NCI-H460 (cell line): ENCODE measurements at regions not wholly inside any gene's neighbourhood (a gene's known extent, or its start where the extent isn't known, plus 50 kb on each side); places are given as distances from the start of the nearest gene placed in this dataset.
A peak's percentile ranks its signal among the peaks of the same experiment; 100 is the strongest.

Source experiments
- DNase-seq: peaks from one replicate; pipeline ENCODE4 v3.0.0-alpha.2; 2016; ENCODE audit warnings: low read depth; ENCODE audit errors: extremely low read depth

- no peak for DNase-seq
Observed at GRCh38 chr13:108360139-108360538, 90.6 kb downstream of the TNFSF13B start.

GRCh38 chr13:108361769-108362168, 92.3 kb downstream of the TNFSF13B start:
- DNase-seq, result no peak

GRCh38 chr13:108363666-108364065, 94.1 kb downstream of the TNFSF13B start:
- no peak for DNase-seq

DNA sequence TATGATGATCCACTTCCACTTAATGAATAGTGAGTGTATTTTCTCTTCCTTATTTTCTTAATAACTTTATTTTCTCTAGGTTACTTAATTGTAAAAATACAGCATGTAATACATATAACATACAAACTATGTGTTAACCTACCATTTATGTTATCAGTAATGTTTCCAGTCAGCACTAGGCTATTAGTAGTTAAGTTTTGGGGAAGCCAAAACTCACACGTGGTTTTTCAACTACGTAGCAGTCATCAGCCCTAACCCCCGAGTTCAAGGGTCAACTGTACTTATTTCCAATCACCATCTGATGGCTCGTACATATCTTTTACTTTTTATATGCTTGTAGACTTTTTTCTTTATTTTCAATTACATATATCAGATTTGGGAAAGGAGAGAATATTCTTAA, 95.7 kb downstream of the TNFSF13B start:
- DNase-seq, result no peak

GRCh38 chr13:108368250-108368905, 98.9 kb downstream of the TNFSF13B start:
- no peak for DNase-seq

DNA sequence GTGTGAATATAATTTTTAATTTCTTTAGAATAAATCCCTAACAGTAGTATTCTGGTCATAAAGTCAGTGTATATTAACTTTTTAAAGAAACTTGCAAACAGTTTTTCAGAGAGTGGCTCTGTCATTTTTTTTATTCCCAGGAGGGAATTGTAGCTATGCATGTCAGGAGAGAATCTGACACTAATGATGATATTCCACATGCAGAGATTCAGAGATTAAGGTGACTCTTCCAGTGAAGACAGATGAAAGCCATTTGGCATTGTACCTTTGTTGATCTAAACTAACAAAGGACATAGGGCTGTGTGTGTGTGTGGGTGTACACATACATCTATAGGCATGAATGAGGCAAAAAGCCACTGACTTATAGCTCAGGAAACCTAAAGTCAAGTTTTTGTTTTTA, 99.9 kb downstream of the TNFSF13B start:
- DNase-seq, result no peak

- DNase-seq, result no peak
Observed at GRCh38 chr13:108375034-108375433, 105.5 kb downstream of the TNFSF13B start.

DNA sequence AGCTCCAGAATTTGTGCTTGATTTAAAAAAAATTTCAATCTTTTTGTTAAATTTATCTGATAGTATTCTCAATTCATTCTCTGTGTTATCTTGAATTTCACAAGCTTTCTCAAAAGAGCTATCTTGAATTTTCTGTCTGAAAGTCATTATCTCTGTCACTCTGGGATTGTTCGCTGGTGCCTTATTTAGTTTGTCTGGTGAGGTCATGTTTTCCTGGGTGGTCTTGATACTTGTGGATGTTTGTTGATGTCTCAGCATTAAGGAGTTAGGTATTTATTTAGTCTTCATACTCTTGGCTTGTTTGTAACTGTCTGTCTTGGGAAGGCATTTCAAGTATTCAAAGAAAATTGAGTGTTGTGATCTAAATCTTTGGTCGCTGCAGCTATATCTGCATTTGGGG, 106.3 kb downstream of the TNFSF13B start:
- DNase-seq, result no peak

DNA sequence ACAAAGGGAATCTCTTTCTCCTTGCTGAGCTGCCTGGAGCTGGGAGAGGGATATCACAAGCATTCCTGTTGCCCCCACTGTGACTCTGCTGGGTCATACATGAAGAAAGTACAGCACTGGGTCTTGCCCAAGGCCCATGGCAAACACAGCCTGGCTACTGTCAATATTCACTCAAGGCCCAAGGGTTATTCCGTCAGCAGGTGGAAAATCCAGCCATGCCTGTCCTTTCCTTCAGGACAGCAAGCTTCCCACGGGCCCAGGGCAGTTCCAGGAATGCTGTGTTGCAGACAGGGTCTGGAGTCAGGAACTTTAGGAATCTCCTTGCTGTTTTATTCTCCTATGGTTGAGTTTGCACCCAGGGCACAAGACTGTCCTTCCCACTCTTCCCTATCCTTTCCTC, 106.8 kb downstream of the TNFSF13B start:
- no peak for DNase-seq

GRCh38 chr13:108377646-108378206, 108.2 kb downstream of the TNFSF13B start:
- DNase-seq, result no peak

DNA sequence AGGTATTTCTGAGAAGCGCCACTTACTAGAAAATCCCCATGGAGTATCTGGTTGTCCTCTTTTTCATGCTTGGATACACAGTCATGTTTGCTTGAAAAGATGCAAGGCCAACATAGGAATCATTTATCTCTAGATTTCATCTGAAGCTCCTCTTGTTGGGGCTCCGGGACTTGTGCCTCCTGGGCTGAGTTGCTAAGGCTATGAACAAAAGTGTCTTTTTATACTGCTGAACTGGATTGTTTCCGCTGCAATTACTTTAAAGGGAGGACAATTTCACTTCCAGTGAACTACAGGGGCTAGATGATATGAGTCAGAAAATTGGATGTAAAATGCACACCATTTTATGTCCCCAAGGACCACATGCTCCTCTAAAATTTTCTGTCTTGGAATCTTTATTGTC, 114.1 kb downstream of the TNFSF13B start:
- no peak for DNase-seq

DNA sequence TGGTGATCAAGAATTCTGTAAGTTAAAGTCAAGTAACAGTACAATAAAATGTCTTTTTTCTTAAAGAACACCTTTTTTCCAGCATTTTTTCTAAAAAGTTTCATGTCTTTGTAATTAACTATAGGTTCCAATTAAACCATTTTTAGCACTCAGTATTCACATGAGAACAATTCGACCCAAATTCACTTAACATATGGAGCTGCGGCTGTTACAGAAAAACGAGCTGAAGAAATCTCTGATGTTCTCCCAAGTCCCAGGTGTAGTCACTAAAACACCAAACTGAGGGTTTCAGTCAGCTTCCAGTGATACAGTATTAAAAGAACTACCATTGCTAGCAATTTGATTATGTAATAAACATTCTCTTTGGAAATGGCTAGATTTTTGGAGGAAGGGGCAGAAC, 117.6 kb downstream of the TNFSF13B start:
- no peak for DNase-seq

- DNase-seq, result no peak
Observed at GRCh38 chr13:108402850-108403249, 133.3 kb downstream of the TNFSF13B start.

- no peak for DNase-seq
Observed at GRCh38 chr13:108407495-108407894, 138.0 kb downstream of the TNFSF13B start.

DNA sequence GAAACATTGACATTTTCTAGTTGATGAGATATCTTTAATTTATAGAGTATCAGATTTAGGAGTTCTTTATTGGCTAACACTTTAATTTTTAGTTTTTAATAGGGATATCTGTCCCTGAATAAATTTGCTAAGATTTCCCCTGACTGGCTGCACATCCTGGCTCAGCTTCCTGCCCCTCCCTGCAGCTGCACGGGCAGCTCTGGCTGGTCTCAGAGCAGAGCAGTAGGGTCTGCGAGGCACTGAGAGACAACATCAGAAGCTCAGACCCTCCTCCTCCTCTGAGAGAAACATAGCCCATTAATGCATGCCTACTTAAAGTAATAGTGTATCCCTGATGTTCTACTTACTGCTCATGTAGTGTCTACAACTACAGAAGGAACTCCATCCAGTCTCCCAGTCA, 139.2 kb downstream of the TNFSF13B start:
- no peak for DNase-seq

- no peak for DNase-seq
Observed at GRCh38 chr13:108409730-108410129, 140.2 kb downstream of the TNFSF13B start.

DNA sequence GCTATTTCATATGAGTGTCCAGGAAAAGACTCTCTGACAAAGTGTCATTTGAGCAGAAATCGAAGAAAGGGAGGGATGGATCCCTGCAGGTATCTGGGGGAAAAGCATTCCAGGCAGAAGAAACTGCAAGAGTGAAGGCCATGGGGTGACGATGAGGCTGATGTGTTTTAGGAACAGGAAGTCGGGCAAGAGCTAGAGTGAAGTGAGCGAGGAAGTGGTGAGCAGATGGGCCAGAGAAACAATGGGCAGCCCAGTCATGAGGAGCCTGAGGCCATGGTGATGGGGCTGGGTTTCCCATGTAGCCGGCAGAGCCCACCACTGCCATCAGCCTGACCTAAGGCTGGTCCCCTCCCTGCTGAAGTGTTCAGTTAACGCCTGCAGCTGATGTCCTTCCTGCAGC, 150.2 kb downstream of the TNFSF13B start:
- DNase-seq, result no peak

DNA sequence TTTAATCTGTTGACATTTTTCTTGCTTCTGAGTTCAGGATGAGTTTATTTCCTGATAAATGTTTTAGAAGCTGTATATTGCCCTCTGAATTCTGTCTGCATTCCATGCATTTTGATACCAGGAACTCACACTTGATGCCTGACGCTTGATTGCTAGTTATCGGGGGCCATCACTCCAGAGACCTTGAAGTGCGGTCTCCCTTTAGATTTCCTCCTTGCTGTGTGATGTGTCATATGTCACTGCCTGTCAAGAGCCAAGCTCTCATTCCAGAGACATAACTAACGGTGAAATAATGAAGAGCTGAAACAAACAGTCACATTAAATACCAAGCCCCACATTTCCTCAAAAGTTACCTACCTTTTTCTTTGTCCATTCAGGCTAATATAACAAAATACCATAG, 155.5 kb downstream of the TNFSF13B start:
- no peak for DNase-seq

DNA sequence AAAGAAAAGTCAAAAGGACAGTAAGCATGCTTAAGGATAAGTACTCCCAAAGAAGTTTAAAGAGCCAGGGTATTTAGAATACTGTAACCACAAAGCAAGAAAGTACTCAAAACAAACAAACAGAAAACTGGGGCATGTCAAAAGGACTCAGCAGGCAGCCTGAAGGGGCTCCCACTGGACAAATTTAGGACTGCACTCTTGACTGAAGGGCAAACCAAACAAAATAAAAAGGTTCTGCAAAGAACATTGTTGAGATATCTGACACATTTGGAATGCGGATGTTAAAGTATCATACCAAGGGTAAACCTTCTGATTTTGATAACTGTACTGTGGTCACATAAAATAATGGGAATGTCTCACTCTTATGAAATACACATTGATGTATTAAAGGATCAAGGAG, 157.4 kb downstream of the TNFSF13B start:
- no peak for DNase-seq

- DNase-seq, result peak; percentile 18
Observed at GRCh38 chr13:108427355-108427754, 157.8 kb downstream of the TNFSF13B start.

DNA sequence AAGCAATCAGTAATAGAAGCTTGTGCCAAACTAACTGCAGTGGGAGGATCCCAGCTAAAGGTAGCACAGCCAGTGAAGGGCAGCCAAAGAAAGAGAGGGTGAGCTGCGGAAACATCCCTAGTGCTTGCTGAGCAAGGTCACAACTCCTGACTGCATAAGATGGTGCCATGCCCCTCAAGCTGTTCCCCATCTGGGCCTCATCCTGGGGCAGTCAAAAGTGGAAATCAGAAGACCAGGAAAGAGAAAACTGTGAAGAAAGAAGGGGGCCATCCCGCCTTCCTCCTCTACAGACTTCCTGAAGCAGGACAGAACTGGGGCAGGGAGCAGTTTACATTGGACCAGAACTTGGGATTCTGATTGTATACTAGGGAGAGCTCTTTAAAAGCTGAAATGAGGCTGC, 159.2 kb downstream of the TNFSF13B start:
- no peak for DNase-seq

- no peak for DNase-seq
Observed at GRCh38 chr13:108433976-108434755, 164.6 kb downstream of the TNFSF13B start.
